RWPE1 (cell line): ENCODE measurements at regions not wholly inside any gene's neighbourhood (a gene's known extent, or its start where the extent isn't known, plus 50 kb on each side); places are given as distances from the start of the nearest gene placed in this dataset.

Experiments
- CTCF ChIA-PET: fragments of 350-600 bp; sonication (Branson Sonifier 250); formaldehyde crosslinking; extraction: SDS; loops from one replicate; lab custom pipeline; 2021; lab: Yijun Ruan, JAX
- POLR2A ChIA-PET: fragments of 400-600 bp; formaldehyde crosslinking; extraction: SDS; loops from one replicate; lab custom pipeline; 2020; ENCODE audit warnings: antibody characterized with exemption; ENCODE audit not compliant: low non-redundant PET; lab: Yijun Ruan, JAX
- DNase-seq: peaks from one replicate; pipeline ENCODE4 v3.0.0; 2012; ENCODE audit warnings: low spot score
- H3K27ac ChIP-seq: fragments of 450-650 bp; 2 replicates; pipeline ENCODE4 v1.5.1; 2017
- TF ChIP-seq, protein P1 (sequence below): fragments of 450-650 bp; conservative IDR thresholded peaks from 2 replicates; pipeline ENCODE4 v1.5.1; 2017; ENCODE audit warnings: low read depth, mild to moderate bottlenecking

GRCh38 chr3:96192966-96193550 is 621.3 kb upstream of the EPHA6 start:
- DNase-seq: no peak
- ChIA-PET CTCF (no interaction called here), POLR2A (no interaction called here)
- TF ChIP-seq, protein P1, sequence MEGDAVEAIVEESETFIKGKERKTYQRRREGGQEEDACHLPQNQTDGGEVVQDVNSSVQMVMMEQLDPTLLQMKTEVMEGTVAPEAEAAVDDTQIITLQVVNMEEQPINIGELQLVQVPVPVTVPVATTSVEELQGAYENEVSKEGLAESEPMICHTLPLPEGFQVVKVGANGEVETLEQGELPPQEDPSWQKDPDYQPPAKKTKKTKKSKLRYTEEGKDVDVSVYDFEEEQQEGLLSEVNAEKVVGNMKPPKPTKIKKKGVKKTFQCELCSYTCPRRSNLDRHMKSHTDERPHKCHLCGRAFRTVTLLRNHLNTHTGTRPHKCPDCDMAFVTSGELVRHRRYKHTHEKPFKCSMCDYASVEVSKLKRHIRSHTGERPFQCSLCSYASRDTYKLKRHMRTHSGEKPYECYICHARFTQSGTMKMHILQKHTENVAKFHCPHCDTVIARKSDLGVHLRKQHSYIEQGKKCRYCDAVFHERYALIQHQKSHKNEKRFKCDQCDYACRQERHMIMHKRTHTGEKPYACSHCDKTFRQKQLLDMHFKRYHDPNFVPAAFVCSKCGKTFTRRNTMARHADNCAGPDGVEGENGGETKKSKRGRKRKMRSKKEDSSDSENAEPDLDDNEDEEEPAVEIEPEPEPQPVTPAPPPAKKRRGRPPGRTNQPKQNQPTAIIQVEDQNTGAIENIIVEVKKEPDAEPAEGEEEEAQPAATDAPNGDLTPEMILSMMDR: no peak
- H3K27ac ChIP-seq: no peak overlapping the region

- CTCF ChIA-PET: no interaction called here
- H3K27ac ChIP-seq: no peak overlapping the region
- POLR2A ChIA-PET: no interaction called here
- TF ChIP-seq, protein P1: no peak
- no peak for DNase-seq
These were observed 613.5 kb upstream of the EPHA6 start for GRCh38 chr3:96200897-96201296.

DNA sequence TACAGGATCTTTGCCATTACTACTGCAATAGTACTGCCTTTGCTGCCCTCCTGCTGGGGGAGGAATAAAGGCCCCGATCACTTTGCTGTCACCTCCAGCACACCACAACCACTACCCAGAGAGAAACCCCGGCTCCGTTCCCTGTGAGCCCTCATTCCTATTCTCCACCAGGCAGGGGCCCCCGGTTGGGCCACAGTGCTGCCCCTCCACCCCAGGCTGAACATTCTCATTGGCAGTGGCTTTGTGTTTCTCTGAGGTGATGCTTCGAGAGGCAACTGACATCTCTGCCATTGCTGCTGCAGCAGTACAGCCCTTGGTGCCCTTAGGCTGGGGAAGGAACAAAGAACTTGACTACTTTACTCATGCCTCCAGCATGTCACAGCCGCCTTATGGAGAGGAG is 612.9 kb upstream of the EPHA6 start:
- POLR2A ChIA-PET: no interaction called here
- CTCF ChIA-PET: no interaction called here
- H3K27ac ChIP-seq: no peak overlapping the region
- no peak for DNase-seq
- TF ChIP-seq, protein P1: no peak

DNA sequence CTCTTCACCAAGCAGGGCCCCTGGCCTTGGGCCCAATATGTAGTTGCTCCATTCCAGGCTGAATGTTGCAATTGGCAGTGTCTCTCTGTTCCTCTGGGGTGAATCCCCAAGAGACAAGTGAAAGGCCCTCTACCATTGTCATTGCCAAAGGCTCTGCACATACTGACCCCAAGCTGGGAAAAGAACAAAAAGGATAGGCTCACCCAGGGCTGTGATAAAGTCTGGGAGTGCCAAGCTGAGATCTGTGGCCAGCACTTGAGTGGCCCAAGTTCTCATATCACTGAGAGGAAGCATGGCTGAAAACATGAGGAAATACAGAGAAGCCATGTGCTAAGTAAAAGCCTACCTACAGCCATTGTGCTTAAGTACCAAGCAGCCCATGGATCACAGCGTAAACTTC is 612.2 kb upstream of the EPHA6 start:
- H3K27ac ChIP-seq: no peak overlapping the region
- ChIA-PET POLR2A (no interaction called here), CTCF (no interaction called here)
- DNase-seq: no peak
- TF ChIP-seq, protein P1: no peak

GRCh38 chr3:96209699-96210098 is 604.7 kb upstream of the EPHA6 start:
- no peak overlapping the region for H3K27ac ChIP-seq
- CTCF ChIA-PET: interaction anchor here (0.7 kb wide), 2 partner anchors 83 to 240 kb away, joined by 3 read pairs; no protein-coding TSS in a partner anchor
- POLR2A ChIA-PET: no interaction called here
- TF ChIP-seq, protein P1: no peak
- peak; percentile 78 for DNase-seq

GRCh38 chr3:96213393-96213792 is 601.0 kb upstream of the EPHA6 start:
- no peak overlapping the region for H3K27ac ChIP-seq
- DNase-seq: no peak
- POLR2A ChIA-PET: no interaction called here
- TF ChIP-seq, protein P1: no peak
- CTCF ChIA-PET: no interaction called here
